Adipocyte (in vitro differentiated cells): ENCODE measurements at regions not wholly inside any gene's neighbourhood (a gene's known extent, or its start where the extent isn't known, plus 50 kb on each side); places are given as distances from the start of the nearest gene placed in this dataset.

ENCODE experiments used
- DNase-seq: peaks from one replicate; pipeline ENCODE4 v3.0.0-alpha.2; 2015; ENCODE audit warnings: low read depth
- H3K27me3 ChIP-seq: replicated peaks from 2 replicates; pipeline ENCODE4 v1.7.0; 2013; ENCODE audit warnings: mild to moderate bottlenecking, low read length, moderate library complexity; ENCODE audit not compliant: control insufficient read depth, insufficient read depth
- H3K36me3 ChIP-seq: 2 replicates; pipeline ENCODE4 v1.7.0; 2013; ENCODE audit warnings: low read length, mild to moderate bottlenecking, moderate library complexity; ENCODE audit not compliant: control insufficient read depth, insufficient read depth, severe bottlenecking
- H3K4me1 ChIP-seq: 2 replicates; pipeline ENCODE4 v1.7.0; 2013; ENCODE audit warnings: mild to moderate bottlenecking, low read length, moderate library complexity; ENCODE audit not compliant: control insufficient read depth, insufficient read depth
- H3K4me3 ChIP-seq: 2 replicates; pipeline ENCODE4 v1.7.0; 2013; ENCODE audit warnings: mild to moderate bottlenecking, low read length, moderate library complexity
- H3K9ac ChIP-seq: 2 replicates; pipeline ENCODE4 v1.7.0; 2013; ENCODE audit warnings: mild to moderate bottlenecking, low read length, moderate library complexity
- H3K9me3 ChIP-seq: 2 replicates; pipeline ENCODE4 v1.7.0; 2013; ENCODE audit warnings: mild to moderate bottlenecking, low read length, moderate library complexity; ENCODE audit not compliant: control insufficient read depth

DNA sequence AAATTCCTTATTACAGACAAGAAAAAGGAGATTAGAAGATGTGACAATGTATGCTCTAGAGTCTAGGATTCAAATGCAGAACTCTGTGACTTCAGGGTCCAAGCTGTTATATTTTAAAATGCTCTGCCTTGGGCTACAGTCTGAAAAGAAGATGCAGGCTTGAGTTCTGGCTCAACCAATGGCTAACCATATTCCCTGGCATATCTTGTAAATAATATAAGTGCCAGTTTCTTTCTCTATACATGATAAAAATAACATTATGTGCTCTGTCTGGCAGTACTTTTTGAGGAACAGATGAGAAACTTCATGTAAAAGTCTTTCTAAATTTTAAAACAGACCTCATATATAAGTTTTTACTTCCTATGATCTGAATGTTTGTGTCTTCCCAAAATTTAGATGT lies 926.5 kb upstream of the CDH6 start:
- Histone ChIP-seq H3K4me3 (no peak overlapping the region), H3K4me1 (no peaks in the 10 kb centered on the region), H3K9me3 (no peaks in the 10 kb centered on the region), H3K27me3 (no peaks in the 10 kb centered on the region), H3K9ac (no peak overlapping the region), H3K36me3 (no peaks in the 10 kb centered on the region)
- DNase-seq = no peak

DNA sequence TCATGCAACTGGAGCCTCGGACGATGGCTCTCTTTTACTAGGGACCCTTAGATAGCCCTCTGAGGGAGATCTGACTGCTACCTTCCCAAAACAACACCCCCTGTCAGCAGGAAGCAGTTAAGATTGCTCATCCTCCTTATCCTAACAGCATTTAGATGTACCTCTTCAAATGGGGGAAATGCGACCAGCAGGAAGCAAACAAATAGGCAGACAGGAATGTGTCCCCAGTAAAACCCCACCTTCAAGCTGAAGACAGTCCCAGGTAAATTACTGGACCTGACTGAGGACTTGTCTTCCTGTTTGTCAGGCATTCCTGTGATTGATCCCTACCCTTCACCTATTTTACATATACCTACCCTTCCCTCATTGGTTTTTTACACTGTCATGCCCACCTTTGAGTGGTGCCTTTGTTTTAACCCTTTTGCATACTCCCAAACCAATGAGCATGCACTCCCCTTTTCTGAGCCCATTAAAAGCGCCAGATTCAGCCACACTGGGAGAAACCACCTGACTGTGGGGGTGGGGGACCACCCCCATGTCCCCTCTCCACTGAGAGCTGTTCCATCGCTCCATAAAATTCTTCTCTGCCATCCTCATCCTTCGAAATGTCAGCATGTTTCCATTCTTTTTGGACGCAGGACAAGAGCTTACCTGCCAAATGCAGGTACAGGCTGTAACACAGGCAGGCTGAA lies 954.0 kb upstream of the CDH6 start:
- Histone ChIP-seq H3K9ac (no peak overlapping the region), H3K9me3 (no peaks in the 10 kb centered on the region), H3K4me1 (no peaks in the 10 kb centered on the region), H3K27me3 (no peaks in the 10 kb centered on the region), H3K36me3 (no peaks in the 10 kb centered on the region), H3K4me3 (no peak overlapping the region)
- DNase-seq = no peak

DNA sequence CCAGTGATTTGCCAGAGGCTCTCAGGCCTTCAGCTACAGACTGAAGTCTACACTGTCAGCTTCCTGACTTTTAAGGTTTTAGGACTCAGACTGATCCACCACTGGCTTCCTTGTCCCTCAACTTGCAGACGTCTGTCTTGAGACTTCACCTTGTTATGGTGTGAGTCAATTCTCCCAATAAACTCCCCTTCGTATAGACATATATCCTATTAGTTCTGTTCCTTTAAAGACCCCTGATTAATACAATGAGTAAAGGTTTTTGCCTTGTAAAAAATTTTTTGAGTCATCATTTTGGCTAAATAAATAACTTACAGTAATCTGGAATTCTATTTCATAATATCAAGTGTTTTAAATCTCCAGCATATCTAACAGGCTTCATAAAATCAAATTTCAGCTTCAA lies 956.3 kb upstream of the CDH6 start:
- no peak overlapping the region for H3K9ac ChIP-seq
- H3K4me3 ChIP-seq = no peak overlapping the region
- no peaks in the 10 kb centered on the region for H3K27me3 ChIP-seq
- no peak for DNase-seq
- H3K36me3 ChIP-seq = no peaks in the 10 kb centered on the region
- peaks cover 4% of the 10 kb centered on the region for H3K9me3 ChIP-seq
- no peaks in the 10 kb centered on the region for H3K4me1 ChIP-seq

DNA sequence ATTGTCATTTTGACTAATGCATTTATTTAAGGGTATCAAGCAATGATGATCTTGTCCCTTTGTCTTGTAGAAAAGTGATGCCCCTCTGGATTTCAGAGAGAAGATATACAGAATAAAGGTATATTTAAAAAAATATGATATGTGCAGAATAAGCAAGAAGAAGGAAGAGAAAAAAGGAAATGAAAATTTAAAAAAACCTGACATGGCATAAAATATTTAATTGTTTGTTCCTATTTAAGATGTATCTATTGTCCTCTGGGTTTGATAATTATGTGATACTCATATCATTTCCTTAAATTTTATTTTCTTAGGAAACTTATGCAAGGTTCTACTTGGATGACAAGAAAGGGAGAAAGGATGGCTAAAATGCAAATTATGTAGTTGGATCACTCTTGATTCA lies 983.7 kb upstream of the CDH6 start:
- H3K36me3 ChIP-seq = no peaks in the 10 kb centered on the region
- no peak for DNase-seq
- no peaks in the 10 kb centered on the region for H3K27me3 ChIP-seq
- no peaks in the 10 kb centered on the region for H3K4me1 ChIP-seq
- no peaks in the 10 kb centered on the region for H3K9me3 ChIP-seq
- no peak overlapping the region for H3K9ac ChIP-seq
- H3K4me3 ChIP-seq = no peak overlapping the region

DNA sequence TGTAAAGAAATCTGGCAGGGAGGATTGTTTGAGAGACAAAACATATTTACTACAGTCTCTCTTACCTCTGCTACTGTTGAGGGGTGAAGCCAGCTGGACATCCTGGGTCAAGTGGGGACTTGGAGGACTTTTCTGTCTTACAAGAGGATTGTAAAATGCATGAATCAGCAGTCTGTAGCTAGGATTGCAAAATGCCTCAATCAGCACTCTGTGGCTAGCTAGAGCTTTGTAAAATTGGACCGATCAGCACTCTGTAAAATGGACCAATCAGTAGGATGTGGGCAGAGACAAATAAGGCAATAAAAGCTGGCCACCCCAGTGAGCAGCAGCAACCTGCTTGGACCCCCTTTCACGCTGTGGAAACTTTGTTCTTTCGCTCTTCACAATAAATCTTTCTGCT lies 995.8 kb upstream of the CDH6 start:
- H3K4me3 ChIP-seq = no peak overlapping the region
- H3K9ac ChIP-seq = no peak overlapping the region
- H3K9me3 ChIP-seq = no peaks in the 10 kb centered on the region
- H3K4me1 ChIP-seq = no peaks in the 10 kb centered on the region
- no peaks in the 10 kb centered on the region for H3K27me3 ChIP-seq
- no peak for DNase-seq
- H3K36me3 ChIP-seq = no peaks in the 10 kb centered on the region

DNA sequence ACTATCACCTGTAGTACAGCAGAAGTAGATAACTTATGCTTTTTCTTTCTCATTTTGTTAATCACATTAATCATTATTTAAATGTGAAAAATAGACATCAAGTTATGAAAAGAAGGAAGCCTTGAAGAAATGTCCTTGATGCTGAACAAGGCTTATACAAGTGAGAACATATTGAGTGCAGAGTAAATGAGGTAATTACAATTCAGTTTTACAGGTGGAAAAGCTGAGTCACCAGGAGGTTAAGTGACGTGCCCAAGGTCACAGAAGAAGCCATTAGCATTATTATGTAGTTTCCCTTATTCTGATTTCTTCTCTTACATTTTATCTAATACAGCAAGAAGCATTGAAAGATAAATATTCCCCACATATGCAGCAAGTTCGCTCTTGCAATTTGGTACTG lies 998.5 kb upstream of the CDH6 start:
- no peaks in the 10 kb centered on the region for H3K36me3 ChIP-seq
- H3K9ac ChIP-seq = no peak overlapping the region
- H3K4me1 ChIP-seq = no peaks in the 10 kb centered on the region
- H3K27me3 ChIP-seq = no peaks in the 10 kb centered on the region
- DNase-seq = no peak
- no peaks in the 10 kb centered on the region for H3K9me3 ChIP-seq
- no peak overlapping the region for H3K4me3 ChIP-seq

DNA sequence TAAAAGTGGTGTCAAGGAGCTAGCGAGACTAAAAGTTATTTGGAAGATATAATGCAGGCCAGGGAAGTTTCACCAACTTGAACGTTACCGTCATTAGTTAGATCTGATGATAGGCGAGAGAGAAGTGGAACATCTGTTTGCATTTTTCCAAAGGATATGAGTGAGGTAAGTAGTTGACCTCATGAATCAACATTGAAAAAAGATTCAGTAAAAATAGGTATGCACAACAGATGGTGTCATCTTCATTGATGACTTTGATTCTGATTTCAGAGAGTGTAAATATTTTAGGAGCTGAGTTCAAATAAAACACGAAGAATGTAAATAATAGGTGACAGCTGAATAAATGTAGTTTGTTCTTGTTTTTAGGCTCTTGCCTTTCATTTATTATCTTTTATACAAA lies 998.9 kb upstream of the CDH6 start:
- Histone ChIP-seq H3K9ac (no peak overlapping the region), H3K9me3 (no peaks in the 10 kb centered on the region), H3K36me3 (no peaks in the 10 kb centered on the region), H3K27me3 (no peaks in the 10 kb centered on the region), H3K4me3 (no peak overlapping the region), H3K4me1 (no peaks in the 10 kb centered on the region)
- no peak for DNase-seq

DNA sequence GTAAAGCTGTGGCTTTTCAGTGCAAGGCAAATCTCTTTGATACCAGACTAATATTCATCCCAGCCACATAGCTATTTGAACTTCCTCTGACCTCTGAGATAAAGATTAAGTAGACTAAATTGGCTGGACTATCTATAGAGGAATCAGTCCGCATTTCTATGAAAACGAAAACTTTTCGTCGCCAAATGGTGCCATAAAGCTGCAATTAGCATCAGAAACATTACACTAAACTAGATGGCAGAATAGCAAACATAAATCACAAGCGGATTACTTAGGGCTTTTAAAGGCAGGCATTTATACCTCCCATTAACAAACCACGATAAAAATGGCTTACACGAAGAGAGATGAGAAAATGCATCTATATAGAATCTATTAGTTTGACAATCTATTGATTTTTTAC lies 1009.7 kb upstream of the CDH6 start:
- H3K27me3 ChIP-seq = no peaks in the 10 kb centered on the region
- H3K36me3 ChIP-seq = no peaks in the 10 kb centered on the region
- no peaks in the 10 kb centered on the region for H3K9me3 ChIP-seq
- H3K4me1 ChIP-seq = no peaks in the 10 kb centered on the region
- DNase-seq = no peak
- H3K4me3 ChIP-seq = no peak overlapping the region
- no peak overlapping the region for H3K9ac ChIP-seq

DNA sequence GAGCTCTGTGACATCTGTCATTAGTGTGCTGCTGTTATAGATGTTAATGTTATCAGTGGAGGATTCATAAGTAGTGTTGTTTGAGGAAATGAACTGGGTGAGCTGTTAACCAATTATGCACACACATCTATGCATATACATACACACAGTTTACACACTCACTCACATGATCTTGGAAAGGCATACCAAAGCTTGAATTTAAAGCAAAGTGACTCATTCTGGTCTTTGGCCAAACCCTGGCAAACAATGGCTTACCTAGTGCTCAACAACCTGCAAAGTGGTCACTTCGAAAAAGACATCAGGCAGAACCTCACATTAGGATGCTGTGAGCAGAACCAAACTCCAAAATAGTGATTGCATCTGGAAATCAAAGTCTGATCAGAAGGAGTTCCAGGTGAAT lies 1037.3 kb upstream of the CDH6 start:
- no peak for DNase-seq
- no peaks in the 10 kb centered on the region for H3K9me3 ChIP-seq
- no peak overlapping the region for H3K9ac ChIP-seq
- no peaks in the 10 kb centered on the region for H3K36me3 ChIP-seq
- no peaks in the 10 kb centered on the region for H3K4me1 ChIP-seq
- no peak overlapping the region for H3K4me3 ChIP-seq
- H3K27me3 ChIP-seq = no peaks in the 10 kb centered on the region

DNA sequence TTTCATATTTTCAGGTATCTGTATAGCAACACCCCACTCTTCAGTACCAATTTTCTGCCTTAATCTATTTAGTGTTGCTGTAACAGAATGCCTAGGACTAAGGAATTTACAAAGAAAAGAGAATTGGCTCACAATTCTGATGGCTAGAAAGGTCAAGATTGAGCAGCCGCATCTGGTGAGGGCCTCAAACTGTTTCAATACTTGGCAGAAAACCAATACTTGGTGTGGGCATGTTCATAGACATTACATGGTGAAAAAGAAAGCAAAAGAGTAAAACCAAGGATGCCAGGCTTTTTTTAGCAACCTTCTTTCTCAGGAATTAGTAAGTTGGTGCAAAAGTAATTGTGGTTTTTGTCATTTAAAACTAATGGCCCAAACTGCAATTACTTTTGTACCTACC lies 1041.1 kb upstream of the CDH6 start:
- no peaks in the 10 kb centered on the region for H3K27me3 ChIP-seq
- no peak overlapping the region for H3K4me3 ChIP-seq
- H3K36me3 ChIP-seq = no peaks in the 10 kb centered on the region

DNA sequence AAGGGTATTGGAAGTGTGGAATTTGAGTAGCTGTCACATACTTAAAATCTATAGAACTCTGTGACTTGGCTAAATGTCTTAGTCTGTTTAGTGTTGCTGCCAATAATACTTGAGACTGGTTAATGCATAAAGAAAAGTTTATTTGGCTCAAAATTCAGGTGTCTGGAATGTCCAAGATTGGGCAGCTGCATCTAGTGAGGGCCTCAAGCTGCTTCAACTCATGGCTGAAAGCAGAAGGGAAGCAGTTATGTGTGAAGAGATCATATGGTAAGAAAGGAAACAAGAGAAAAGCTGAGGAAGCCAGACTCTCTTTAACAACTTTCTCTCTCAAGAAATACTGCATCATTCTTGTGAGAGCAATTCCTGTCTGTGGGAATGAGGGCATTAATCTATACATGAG lies 1043.3 kb upstream of the CDH6 start:
- no peak overlapping the region for H3K9ac ChIP-seq
- H3K36me3 ChIP-seq = no peaks in the 10 kb centered on the region
- H3K27me3 ChIP-seq = no peaks in the 10 kb centered on the region
- no peak for DNase-seq
- no peaks in the 10 kb centered on the region for H3K9me3 ChIP-seq
- H3K4me1 ChIP-seq = no peaks in the 10 kb centered on the region
- no peak overlapping the region for H3K4me3 ChIP-seq

More for the DNA sequence above, 1041.1 kb upstream of the CDH6 start:
- no peaks in the 10 kb centered on the region for H3K4me1 ChIP-seq
- no peaks in the 10 kb centered on the region for H3K9me3 ChIP-seq
- no peak for DNase-seq
- no peak overlapping the region for H3K9ac ChIP-seq

DNA sequence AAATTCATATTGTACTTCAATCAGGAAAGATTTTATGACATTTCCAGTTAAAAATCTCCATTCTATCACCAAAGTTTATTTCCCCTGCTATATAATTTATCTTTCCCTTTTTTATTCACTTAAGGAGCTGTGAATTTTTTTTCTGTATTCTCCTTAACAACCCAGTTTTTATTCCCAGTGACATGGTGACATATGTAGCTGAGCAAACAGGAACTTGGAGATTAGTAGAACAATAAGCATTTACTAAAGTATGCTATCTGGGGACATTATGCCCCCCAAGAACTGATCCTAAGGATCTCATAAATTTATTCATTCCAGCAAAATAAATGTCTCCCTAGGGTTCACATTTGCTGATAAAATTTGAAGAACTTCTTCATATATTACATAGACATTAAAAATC lies 1044.0 kb upstream of the CDH6 start:
- DNase-seq = no peak
- H3K4me3 ChIP-seq = no peak overlapping the region

More for the DNA sequence above, 1044.0 kb upstream of the CDH6 start:
- Histone ChIP-seq H3K9ac (no peak overlapping the region), H3K27me3 (no peaks in the 10 kb centered on the region), H3K36me3 (no peaks in the 10 kb centered on the region), H3K4me1 (no peaks in the 10 kb centered on the region), H3K9me3 (no peaks in the 10 kb centered on the region)
